K562 (cell line): ENCODE measurements at regions not wholly inside any gene's neighbourhood (a gene's known extent, or its start where the extent isn't known, plus 50 kb on each side); places are given as distances from the start of the nearest gene placed in this dataset.

Experiments
- ATAC-seq: fragments of 200-7000 bp; cut with Tn5 transposase; 3 replicates; pipeline ENCODE4 v1.9.1; 2020; ENCODE audit warnings: moderate library complexity
- BruUV-seq: library from RNA; stranded (reverse); fragments of 400-500 nt; replicated peaks from 2 replicates; lab custom pipeline; 2021; lab: Mats Ljungman, UMichigan
- CTCF ChIA-PET: fragments of 300-600 bp; formaldehyde crosslinking; extraction: SDS; loops from one replicate; lab custom pipeline; 2021; ENCODE audit warnings: low intra/inter-chr PET ratio; lab: Yijun Ruan, JAX
- POLR2A ChIA-PET: fragments of 300-600, 350-650 bp; sonication (Branson Sonifier 250); formaldehyde crosslinking; extraction: SDS; loops from one replicate; lab custom pipeline; 2021; ENCODE audit warnings: antibody characterized with exemption, inconsistent platforms; lab: Yijun Ruan, JAX
- DNase-seq, 4 experiments: peaks; one replicate each; pipeline versions ENCODE4 v3.0.0 to v3.0.0-alpha.2; 2011 to 2018; ENCODE audit warnings: low spot score in 3 of 4, mixed read lengths in 3 of 4; ENCODE audit errors: extremely low read depth in 1 of 4
- FAIRE-seq: peaks from 2 replicates; lab custom pipeline; 2011; peaks lifted over from hg19 to GRCh38; lab: Jason Lieb, UNC
- H2AFZ ChIP-seq: 2 replicates; pipeline ENCODE4 v1.6.0; 2011; ENCODE audit warnings: low read depth, low read length, control low read depth, inconsistent platforms
- H3K27ac ChIP-seq: fragments of 200-600 bp; 3 replicates; pipeline ENCODE4 v1.8.0; 2011; ENCODE audit warnings: low read depth, mild to moderate bottlenecking, control low read depth, inconsistent platforms, low read length, moderate library complexity, mixed read lengths; ENCODE audit errors: extremely low read depth
- H3K27me3 ChIP-seq, 2 experiments: fragments of 300-600 bp in 1 of 2; 2 replicates in 1 of 2; 3 replicates in 1 of 2; pipeline versions ENCODE4 v1.6.0 to v1.8.0; 2011; ENCODE audit warnings: inconsistent platforms in 2 of 2, low read length in 2 of 2, mild to moderate bottlenecking in 1 of 2, mixed read lengths in 1 of 2, moderate library complexity in 1 of 2; ENCODE audit not compliant: control insufficient read depth in 2 of 2, insufficient read depth in 2 of 2
- H3K36me3 ChIP-seq: fragments of 300-600 bp; 3 replicates; pipeline ENCODE4 v1.8.0; 2011; ENCODE audit warnings: mild to moderate bottlenecking, low read length, inconsistent platforms; ENCODE audit not compliant: control insufficient read depth, insufficient read depth
- H3K4me1 ChIP-seq, 2 experiments: fragments of 200-600 bp in 1 of 2; replicated peaks in 1 of 2; 2 replicates in 1 of 2; 3 replicates in 1 of 2; pipeline versions ENCODE4 v1.5.1 to v1.8.0; 2011; ENCODE audit warnings: inconsistent platforms in 2 of 2, low read length in 2 of 2, mild to moderate bottlenecking in 1 of 2, mixed read lengths in 1 of 2, moderate library complexity in 1 of 2; ENCODE audit not compliant: control insufficient read depth in 2 of 2, insufficient read depth in 2 of 2
- H3K4me2 ChIP-seq: 2 replicates; pipeline ENCODE4 v1.6.1; 2011; ENCODE audit warnings: low read length, control low read depth, inconsistent platforms, mixed read lengths; ENCODE audit not compliant: insufficient read depth
- H3K4me3 ChIP-seq: fragments of 200-600 bp; sonication (generic), shearing (Covaris generic); 2 replicates; pipeline ENCODE4 v1.5.1; 2016; ENCODE audit warnings: control low read depth, inconsistent platforms
- H3K79me2 ChIP-seq: fragments of 200-600 bp; 3 replicates; pipeline ENCODE4 v1.8.0; 2011; ENCODE audit warnings: low read length, inconsistent platforms; ENCODE audit not compliant: control insufficient read depth, insufficient read depth
- H3K9ac ChIP-seq, 2 experiments: 2 replicates each; pipeline versions ENCODE4 v1.6.0 to v1.6.1; 2011; ENCODE audit warnings: low read depth in 2 of 2, low read length in 2 of 2, control low read depth in 1 of 2, inconsistent platforms in 1 of 2, mild to moderate bottlenecking in 1 of 2, mixed read lengths in 1 of 2; ENCODE audit not compliant: insufficient read depth in 1 of 2
- H3K9me1 ChIP-seq: one replicate; pipeline ENCODE4 v1.6.0; 2011; ENCODE audit warnings: inconsistent platforms, mild to moderate bottlenecking, low read length, moderate library complexity; ENCODE audit not compliant: control insufficient read depth, insufficient read depth
- H3K9me3 ChIP-seq: replicated peaks from 2 replicates; pipeline ENCODE4 v1.5.1; 2011; ENCODE audit warnings: low read depth, low read length, inconsistent platforms; ENCODE audit not compliant: control insufficient read depth, insufficient read depth
- H4K20me1 ChIP-seq: replicated peaks from 2 replicates; pipeline ENCODE4 v1.6.1; 2011; ENCODE audit warnings: low read length, inconsistent platforms, mixed read lengths; ENCODE audit not compliant: control insufficient read depth, insufficient read depth
- HDGF ChIP-seq: fragments of 450-650 bp; IDR thresholded peaks from 2 replicates; pipeline ENCODE4 v1.6.1; 2016
- KAT8 ChIP-seq: fragments of 450-650 bp; IDR thresholded peaks from 2 replicates; pipeline ENCODE4 v1.6.1; 2016; ENCODE audit warnings: low read depth, mild to moderate bottlenecking
- MYC ChIP-seq, 2 experiments: fragments of 250-450 bp in 1 of 2; sonication (Bioruptor Pico) in 1 of 2; IDR thresholded peaks; 2 replicates each; pipeline versions ENCODE4 v1.5.1 to v1.6.1; 2012 to 2021; ENCODE audit warnings: low read depth in 2 of 2, borderline replicate concordance in 1 of 2, improper control_type of control experiment in 1 of 2, low read length in 1 of 2, mild to moderate bottlenecking in 1 of 2, moderate library complexity in 1 of 2
- NFATC3 ChIP-seq: fragments of 450-650 bp; IDR thresholded peaks from 2 replicates; pipeline ENCODE4 v1.6.1; 2017; ENCODE audit warnings: mild to moderate bottlenecking
- RHOXF2B ChIP-seq: fragments of 250-450 bp; sonication (Bioruptor Pico); conservative IDR thresholded peaks from 2 replicates; pipeline ENCODE4 v1.5.1; 2021
- SMAD3 ChIP-seq: fragments of 450-650 bp; formaldehyde crosslinking; conservative IDR thresholded peaks from 2 replicates; pipeline ENCODE4 v1.4.0; 2020; ENCODE audit warnings: mild to moderate bottlenecking
- XRCC4 ChIP-seq: IDR thresholded peaks from one replicate; pipeline ENCODE4 v1.6.1; 2011; ENCODE audit not compliant: insufficient read depth, insufficient read length; ENCODE audit errors: extremely low read depth
- ZC3H11A ChIP-seq: IDR thresholded peaks from 2 replicates; pipeline ENCODE4 v1.6.1; 2012; ENCODE audit warnings: low read depth, low read length, improper control_type of control experiment
- WGBS: fragments of 100-300 bp; shearing (Covaris generic); methylation state at CpG from one replicate; pipeline ENCODE4 v1.1.6; 2016; ENCODE audit warnings: low coverage, mixed read lengths; ENCODE audit not compliant: insufficient coverage; ENCODE audit errors: missing lambda C conversion rate; 5-methylcytosine and 5-hydroxymethylcytosine counted together
- in situ Hi-C: fragments of 300-500 bp; cut with MboI; formaldehyde crosslinking; loops from 4 replicates; pipeline ENCODE4 v1.15.0; 2018; ENCODE audit warnings: inconsistent platforms, mixed read lengths
- intact Hi-C: fragments of 100-400 bp; cut with micrococcal nuclease; formaldehyde crosslinking; loops from 2 replicates; pipeline ENCODE4 v1.14.2; 2022
- TF ChIP-seq, protein P1 (sequence below), 3 experiments: fragments of 200-800 bp in 1 of 3; fragments of 250-450 bp in 1 of 3; fragments of 450-650 bp in 1 of 3; sonication (Bioruptor Pico) in 1 of 3; sonication (Bioruptor generic) in 1 of 3; formaldehyde crosslinking in 1 of 3; IDR thresholded peaks; 2 replicates each; pipeline versions ENCODE4 v1.6.1 to v1.8.0; 2016 to 2022; ENCODE audit warnings: mild to moderate bottlenecking in 2 of 3, missing genetic modification characterization in 2 of 3, missing compliant biosample characterization in 1 of 3, moderate library complexity in 1 of 3
- TF ChIP-seq, protein P2 (sequence below), 2 experiments: fragments of 450-650 bp; conservative IDR thresholded peaks; 2 replicates each; pipeline ENCODE4 v1.6.1; 2017; ENCODE audit warnings: mild to moderate bottlenecking in 2 of 2, moderate library complexity in 2 of 2
- TF ChIP-seq, protein P3 (sequence below): IDR thresholded peaks from 2 replicates; pipeline ENCODE4 v1.6.1; 2011; ENCODE audit warnings: borderline replicate concordance, low read depth, mild to moderate bottlenecking, moderate library complexity, low read length; ENCODE audit not compliant: insufficient read depth, poor library complexity, severe bottlenecking

DNA sequence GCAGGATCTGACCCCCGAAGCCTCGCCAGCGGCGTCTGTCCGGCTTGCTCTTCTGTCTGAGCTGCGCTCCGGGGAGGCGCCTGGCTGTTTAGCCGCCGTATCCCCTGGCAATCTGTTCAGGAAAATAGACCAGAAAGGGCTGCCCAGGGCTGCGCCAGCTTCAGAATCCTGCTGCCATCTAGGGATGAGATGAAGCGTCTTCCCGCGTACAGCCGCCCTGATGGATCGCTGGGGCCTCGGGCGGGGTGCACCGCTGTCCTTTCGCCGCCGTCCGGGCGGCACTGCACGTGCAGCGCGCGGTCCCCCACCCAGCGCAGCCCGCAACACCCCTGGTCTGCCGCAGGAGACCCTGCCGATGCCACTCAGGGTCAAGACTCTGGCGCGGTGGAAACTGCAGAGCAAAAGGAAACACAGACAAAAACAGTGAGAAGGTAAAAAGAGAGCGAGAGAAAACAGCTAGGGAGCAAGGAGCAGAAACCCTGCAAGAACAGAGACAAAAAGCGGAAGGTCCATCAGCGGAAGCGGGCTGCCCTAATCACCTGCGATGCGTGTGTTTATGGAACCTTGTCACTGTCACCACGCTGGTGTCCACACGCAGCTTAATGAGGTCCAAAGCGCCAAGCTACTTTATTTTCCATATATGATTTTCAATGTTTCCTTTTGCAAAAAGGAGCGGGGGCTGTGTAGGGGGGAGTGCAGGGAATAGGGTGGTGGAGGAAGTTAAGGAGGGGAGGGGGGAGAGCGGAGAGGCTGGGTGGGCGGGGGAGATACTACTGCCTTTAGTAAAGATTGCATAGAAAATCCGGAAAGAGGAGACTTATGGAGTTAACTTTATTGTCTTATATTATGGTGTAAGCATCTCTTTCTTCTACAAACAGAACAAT lies 2113.3 kb upstream of the PIK3C3 start (continued):
- TF ChIP-seq, protein P1, sequence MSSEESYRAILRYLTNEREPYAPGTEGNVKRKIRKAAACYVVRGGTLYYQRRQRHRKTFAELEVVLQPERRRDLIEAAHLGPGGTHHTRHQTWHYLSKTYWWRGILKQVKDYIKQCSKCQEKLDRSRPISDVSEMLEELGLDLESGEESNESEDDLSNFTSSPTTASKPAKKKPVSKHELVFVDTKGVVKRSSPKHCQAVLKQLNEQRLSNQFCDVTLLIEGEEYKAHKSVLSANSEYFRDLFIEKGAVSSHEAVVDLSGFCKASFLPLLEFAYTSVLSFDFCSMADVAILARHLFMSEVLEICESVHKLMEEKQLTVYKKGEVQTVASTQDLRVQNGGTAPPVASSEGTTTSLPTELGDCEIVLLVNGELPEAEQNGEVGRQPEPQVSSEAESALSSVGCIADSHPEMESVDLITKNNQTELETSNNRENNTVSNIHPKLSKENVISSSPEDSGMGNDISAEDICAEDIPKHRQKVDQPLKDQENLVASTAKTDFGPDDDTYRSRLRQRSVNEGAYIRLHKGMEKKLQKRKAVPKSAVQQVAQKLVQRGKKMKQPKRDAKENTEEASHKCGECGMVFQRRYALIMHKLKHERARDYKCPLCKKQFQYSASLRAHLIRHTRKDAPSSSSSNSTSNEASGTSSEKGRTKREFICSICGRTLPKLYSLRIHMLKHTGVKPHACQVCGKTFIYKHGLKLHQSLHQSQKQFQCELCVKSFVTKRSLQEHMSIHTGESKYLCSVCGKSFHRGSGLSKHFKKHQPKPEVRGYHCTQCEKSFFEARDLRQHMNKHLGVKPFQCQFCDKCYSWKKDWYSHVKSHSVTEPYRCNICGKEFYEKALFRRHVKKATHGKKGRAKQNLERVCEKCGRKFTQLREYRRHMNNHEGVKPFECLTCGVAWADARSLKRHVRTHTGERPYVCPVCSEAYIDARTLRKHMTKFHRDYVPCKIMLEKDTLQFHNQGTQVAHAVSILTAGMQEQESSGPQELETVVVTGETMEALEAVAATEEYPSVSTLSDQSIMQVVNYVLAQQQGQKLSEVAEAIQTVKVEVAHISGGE (CRISPR knock-in tag; IDR thresholded peaks at IDR 0.05): no peak

DNA sequence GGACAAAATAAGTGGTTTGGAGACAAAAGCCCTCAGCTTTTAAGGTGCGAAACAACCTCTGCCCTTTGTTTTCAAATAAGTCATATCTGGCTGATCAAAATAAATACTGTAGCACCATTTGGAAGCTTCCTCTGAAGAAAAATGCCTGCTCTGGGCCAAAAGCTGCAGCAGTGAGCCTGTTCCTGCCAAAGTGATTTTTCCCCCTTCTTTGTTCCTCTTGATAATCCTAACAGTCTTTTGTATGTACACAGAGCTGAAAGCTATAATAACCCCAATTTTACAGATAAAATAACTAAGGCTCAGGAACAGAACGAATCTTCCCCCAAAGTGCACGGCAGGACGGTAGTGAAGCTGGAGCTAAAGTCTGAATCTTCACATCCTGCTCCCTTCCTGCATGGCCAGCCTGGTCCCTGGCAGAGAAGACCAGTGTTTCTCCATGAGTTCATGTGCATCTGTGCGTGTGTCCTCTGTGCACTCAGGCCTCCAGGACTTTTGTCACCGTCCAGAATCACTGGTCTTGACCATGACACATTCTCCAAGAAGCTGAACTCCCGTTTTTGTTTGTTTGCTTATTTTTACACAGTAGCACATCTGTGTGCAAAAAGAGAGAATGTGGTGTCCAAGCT lies 2114.1 kb upstream of the PIK3C3 start:
- Histone ChIP-seq H3K9ac (no peak overlapping the region), H3K4me3 (no peak overlapping the region), H2AFZ (no peak overlapping the region), H3K27ac (no peak overlapping the region), H3K9me1 (no peaks in the 10 kb centered on the region), H3K9me3 (no peaks in the 10 kb centered on the region), H4K20me1 (no peaks in the 10 kb centered on the region), H3K27me3 (no peaks in the 10 kb centered on the region), H3K4me2 (no peak overlapping the region), H3K79me2 (no peaks in the 10 kb centered on the region), H3K36me3 (no peaks in the 10 kb centered on the region), H3K4me1 (no peaks in the 10 kb centered on the region)
- WGBS: 0% methylated on average over 7 of the region's 7 CpGs
- no TSS peak for BruUV-seq
- DNase-seq (no peak), FAIRE-seq (no peak), ATAC-seq (no peak)
- intact Hi-C loops (no loop called here), in situ Hi-C loops (no loop called here)
- CTCF ChIA-PET: no interaction called here
- POLR2A ChIA-PET: interaction anchor here (0.5 kb wide), 1 partner anchor 1417 kb away, joined by 3 read pairs; no protein-coding TSS in a partner anchor
- TF ChIP-seq, protein P2, sequence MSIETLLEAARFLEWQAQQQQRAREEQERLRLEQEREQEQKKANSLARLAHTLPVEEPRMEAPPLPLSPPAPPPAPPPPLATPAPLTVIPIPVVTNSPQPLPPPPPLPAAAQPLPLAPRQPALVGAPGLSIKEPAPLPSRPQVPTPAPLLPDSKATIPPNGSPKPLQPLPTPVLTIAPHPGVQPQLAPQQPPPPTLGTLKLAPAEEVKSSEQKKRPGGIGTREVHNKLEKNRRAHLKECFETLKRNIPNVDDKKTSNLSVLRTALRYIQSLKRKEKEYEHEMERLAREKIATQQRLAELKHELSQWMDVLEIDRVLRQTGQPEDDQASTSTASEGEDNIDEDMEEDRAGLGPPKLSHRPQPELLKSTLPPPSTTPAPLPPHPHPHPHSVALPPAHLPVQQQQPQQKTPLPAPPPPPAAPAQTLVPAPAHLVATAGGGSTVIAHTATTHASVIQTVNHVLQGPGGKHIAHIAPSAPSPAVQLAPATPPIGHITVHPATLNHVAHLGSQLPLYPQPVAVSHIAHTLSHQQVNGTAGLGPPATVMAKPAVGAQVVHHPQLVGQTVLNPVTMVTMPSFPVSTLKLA (conservative IDR thresholded peaks at IDR 0.05): no peak
- TF ChIP-seq, protein P3, sequence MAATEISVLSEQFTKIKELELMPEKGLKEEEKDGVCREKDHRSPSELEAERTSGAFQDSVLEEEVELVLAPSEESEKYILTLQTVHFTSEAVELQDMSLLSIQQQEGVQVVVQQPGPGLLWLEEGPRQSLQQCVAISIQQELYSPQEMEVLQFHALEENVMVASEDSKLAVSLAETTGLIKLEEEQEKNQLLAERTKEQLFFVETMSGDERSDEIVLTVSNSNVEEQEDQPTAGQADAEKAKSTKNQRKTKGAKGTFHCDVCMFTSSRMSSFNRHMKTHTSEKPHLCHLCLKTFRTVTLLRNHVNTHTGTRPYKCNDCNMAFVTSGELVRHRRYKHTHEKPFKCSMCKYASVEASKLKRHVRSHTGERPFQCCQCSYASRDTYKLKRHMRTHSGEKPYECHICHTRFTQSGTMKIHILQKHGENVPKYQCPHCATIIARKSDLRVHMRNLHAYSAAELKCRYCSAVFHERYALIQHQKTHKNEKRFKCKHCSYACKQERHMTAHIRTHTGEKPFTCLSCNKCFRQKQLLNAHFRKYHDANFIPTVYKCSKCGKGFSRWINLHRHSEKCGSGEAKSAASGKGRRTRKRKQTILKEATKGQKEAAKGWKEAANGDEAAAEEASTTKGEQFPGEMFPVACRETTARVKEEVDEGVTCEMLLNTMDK: no peak
- TF ChIP-seq KAT8: no peak
- TF ChIP-seq HDGF: no peak
- TF ChIP-seq MYC (IDR thresholded peaks at IDR 0.05; ENCODE audit: low read depth, low read length): no peak
- TF ChIP-seq MYC (CRISPR knock-in tag; IDR thresholded peaks at IDR 0.05; ENCODE audit: borderline replicate concordance, low read depth): no peak
- TF ChIP-seq SMAD3 (CRISPR knock-in tag): no peak
- no peak for TF ChIP-seq RHOXF2B (CRISPR knock-in tag)
- no peak for TF ChIP-seq NFATC3
- no peak for TF ChIP-seq XRCC4
- TF ChIP-seq ZC3H11A: no peak
